Endothelial cell of umbilical vein (primary cell): ENCODE measurements at regions not wholly inside any gene's neighbourhood (a gene's known extent, or its start where the extent isn't known, plus 50 kb on each side); places are given as distances from the start of the nearest gene placed in this dataset.
"Not testable (repeated sequence)": the region's sequence is repeated elsewhere in the genome, so short reads cannot be mapped to it uniquely, and the experiment has no call there.

ENCODE experiments used
- BruUV-seq: library from RNA; stranded (reverse); fragments of 400-500 nt; replicated peaks from 2 replicates; lab custom pipeline; 2021; lab: Mats Ljungman, UMichigan
- CTCF ChIA-PET: fragments of 300-600, 350-600 bp; sonication (Branson Sonifier 250); formaldehyde crosslinking; loops from one replicate; lab custom pipeline; 2021; ENCODE audit warnings: antibody characterized with exemption, inconsistent platforms; lab: Charles Lee
- POLR2A ChIA-PET: fragments of 300-600, 350-600 bp; sonication (Branson Sonifier 250); formaldehyde crosslinking; loops from one replicate; lab custom pipeline; 2021; ENCODE audit warnings: antibody characterized with exemption, inconsistent platforms; lab: Charles Lee
- DNase-seq: peaks from one replicate; pipeline ENCODE4 v3.0.0-alpha.2; 2011; ENCODE audit warnings: low read depth, low spot score
- FAIRE-seq: peaks from 2 replicates; lab custom pipeline; 2011; peaks lifted over from hg19 to GRCh38; lab: Jason Lieb, UNC
- H2AFZ ChIP-seq: 2 replicates; pipeline ENCODE4 v1.6.0; 2012; ENCODE audit warnings: low read depth, low read length, control low read depth, inconsistent platforms
- H3K27ac ChIP-seq: 2 replicates; pipeline ENCODE4 v1.5.1; 2011; ENCODE audit warnings: low read depth, mild to moderate bottlenecking, control low read depth, low read length, moderate library complexity; ENCODE audit not compliant: insufficient read depth
- H3K27me3 ChIP-seq, 2 experiments: 2 replicates each; pipeline versions ENCODE4 v1.6.0 to v1.6.1; 2011; ENCODE audit warnings: low read length in 2 of 2, mixed read lengths in 1 of 2; ENCODE audit not compliant: control insufficient read depth in 2 of 2, insufficient read depth in 2 of 2
- H3K36me3 ChIP-seq, 2 experiments: 2 replicates in 1 of 2; 3 replicates in 1 of 2; pipeline ENCODE4 v1.5.1; 2011; ENCODE audit warnings: low read length in 2 of 2, mild to moderate bottlenecking in 1 of 2, moderate library complexity in 1 of 2; ENCODE audit not compliant: control insufficient read depth in 2 of 2, insufficient read depth in 2 of 2; ENCODE audit errors: extremely low read depth in 1 of 2
- H3K4me1 ChIP-seq: 3 replicates; pipeline ENCODE4 v1.5.1; 2011; ENCODE audit warnings: mild to moderate bottlenecking, low read length; ENCODE audit not compliant: control insufficient read depth, insufficient read depth; ENCODE audit errors: extremely low read depth
- H3K4me2 ChIP-seq: 2 replicates; pipeline ENCODE4 v1.6.1; 2011; ENCODE audit warnings: low read length, control low read depth, mixed read lengths; ENCODE audit not compliant: insufficient read depth
- H3K4me3 ChIP-seq, 3 experiments: fragments of 200-600 bp in 1 of 3; sonication (generic), shearing (Covaris generic) in 1 of 3; replicated peaks in 1 of 3; 2 replicates each; pipeline ENCODE4 v1.5.1; 2011 to 2016; ENCODE audit warnings: control low read depth in 3 of 3, low read length in 3 of 3, mild to moderate bottlenecking in 2 of 3, inconsistent platforms in 1 of 3, low read depth in 1 of 3, moderate library complexity in 1 of 3; ENCODE audit not compliant: insufficient read depth in 1 of 3
- H3K79me2 ChIP-seq: 2 replicates; pipeline ENCODE4 v1.6.0; 2012; ENCODE audit warnings: low read length, inconsistent platforms; ENCODE audit not compliant: control insufficient read depth, insufficient read depth
- H3K9ac ChIP-seq: replicated peaks from 2 replicates; pipeline ENCODE3; 2011; ENCODE audit warnings: low read length, control low read depth; ENCODE audit not compliant: insufficient read depth; ENCODE audit errors: extremely low read depth
- H3K9me1 ChIP-seq: replicated peaks from 3 replicates; pipeline ENCODE4 v1.6.0; 2011; ENCODE audit warnings: mild to moderate bottlenecking, low read length; ENCODE audit not compliant: control insufficient read depth, insufficient read depth; ENCODE audit errors: extremely low read depth
- H3K9me3 ChIP-seq: replicated peaks from 2 replicates; pipeline ENCODE4 v1.5.1; 2012; ENCODE audit warnings: low read length, inconsistent platforms; ENCODE audit not compliant: control insufficient read depth, insufficient read depth
- H4K20me1 ChIP-seq: replicated peaks from 2 replicates; pipeline ENCODE3; 2011; ENCODE audit warnings: mild to moderate bottlenecking, low read length; ENCODE audit not compliant: control insufficient read depth, insufficient read depth; ENCODE audit errors: extremely low read depth
- EZH2 ChIP-seq: IDR thresholded peaks from 2 replicates; pipeline ENCODE4 v1.6.1; 2012; ENCODE audit warnings: borderline replicate concordance, low read depth, mild to moderate bottlenecking, moderate library complexity, low read length, inconsistent platforms; ENCODE audit not compliant: severe bottlenecking
- dilution Hi-C: fragments of 300-500 bp; cut with MboI; formaldehyde crosslinking; loops from one replicate; pipeline ENCODE4 v1.15.0; 2019; ENCODE audit warnings: low sequenced_read_pairs; ENCODE audit not compliant: extremely low pct_ligation_motif_present
- intact Hi-C: fragments of 100-400 bp; cut with micrococcal nuclease; formaldehyde crosslinking; loops from one replicate; pipeline ENCODE4 v1.10.0; 2022

GRCh38 chrX:43283187-43283586 is 372.9 kb upstream of the MAOA start:
- no peaks in the 10 kb centered on the region for H3K9me3 ChIP-seq
- no peak overlapping the region for H3K9ac ChIP-seq
- H2AFZ ChIP-seq: no peak overlapping the region
- no peaks in the 10 kb centered on the region for H3K36me3 ChIP-seq
- H3K4me3 ChIP-seq: no peak overlapping the region
- no peaks in the 10 kb centered on the region for H4K20me1 ChIP-seq
- no peak for FAIRE-seq
- DNase-seq: no peak
- no TSS peak for BruUV-seq
- dilution Hi-C loops: no loop called here
- POLR2A ChIA-PET: no interaction called here
- no peaks in the 10 kb centered on the region for H3K27me3 ChIP-seq
- no peak overlapping the region for H3K4me2 ChIP-seq
- TF ChIP-seq EZH2: no peak
- CTCF ChIA-PET: no interaction called here
- H3K79me2 ChIP-seq: no peaks in the 10 kb centered on the region
- intact Hi-C loops: no loop called here
- H3K4me1 ChIP-seq: no peaks in the 10 kb centered on the region
- no peak overlapping the region for H3K27ac ChIP-seq
- no peaks in the 10 kb centered on the region for H3K9me1 ChIP-seq

- dilution Hi-C loops, FAIRE-seq, H3K79me2 ChIP-seq, H3K9ac ChIP-seq, H3K27ac ChIP-seq, intact Hi-C loops, H3K27me3 ChIP-seq, CTCF ChIA-PET, H4K20me1 ChIP-seq, POLR2A ChIA-PET, DNase-seq, BruUV-seq, H3K4me3 ChIP-seq, H2AFZ ChIP-seq, H3K36me3 ChIP-seq, H3K4me2 ChIP-seq, H3K4me1 ChIP-seq, H3K9me1 ChIP-seq, H3K9me3 ChIP-seq: not testable (repeated sequence)
Measured at GRCh38 chrX:43311625-43312024, 344.5 kb upstream of the MAOA start.
